Right lobe of liver (tissue), 4 donors: ENCODE measurements at regions not wholly inside any gene's neighbourhood (a gene's known extent, or its start where the extent isn't known, plus 50 kb on each side); places are given as distances from the start of the nearest gene placed in this dataset.
"Not testable (repeated sequence)": the region's sequence is repeated elsewhere in the genome, so short reads cannot be mapped to it uniquely, and the experiment has no call there.

ENCODE experiments used
- CTCF ChIP-seq, 4 donors: fragments of 200-600 bp in 3 of 4; fragments of 450-650 bp in 1 of 4; IDR thresholded peaks; one replicate each; pipeline versions ENCODE4 v1.5.1 to v1.8.0; 2016 to 2022; ENCODE audit warnings: antibody characterized with exemption in 4 of 4, mild to moderate bottlenecking in 2 of 4
- POLR2A ChIP-seq: fragments of 450-650 bp; IDR thresholded peaks from one replicate; pipeline ENCODE4 v1.6.1; 2017; ENCODE audit warnings: antibody characterized with exemption, mild to moderate bottlenecking
- donor health status: DM: no; HTN: no; CAD: no.
- donor health status: DM: no; HTN: no; CAD: no.
- donor health status: DM: no; HTN: yes; CAD: no.

- not testable (repeated sequence) for TF ChIP-seq CTCF (IDR thresholded peaks at IDR 0.05); POLR2A
Observed at GRCh38 chr12:111234491-111234890, 134.4 kb downstream of the PHETA1 start.
